IgD-negative memory B cell (primary cell): ENCODE measurements at regions not wholly inside any gene's neighbourhood (a gene's known extent, or its start where the extent isn't known, plus 50 kb on each side); places are given as distances from the start of the nearest gene placed in this dataset.
"Not testable (repeated sequence)": the region's sequence is repeated elsewhere in the genome, so short reads cannot be mapped to it uniquely, and the experiment has no call there.

Experiments used
- H3K27ac Mint-ChIP-seq, 3 donors: one replicate each; pipeline ENCODE4 v1.8.0; 2020 to 2022; ENCODE audit warnings: mild to moderate bottlenecking in 3 of 3, mixed read lengths in 3 of 3, moderate library complexity in 1 of 3
- H3K27me3 Mint-ChIP-seq: one replicate; pipeline ENCODE4 v1.8.0; 2021; ENCODE audit warnings: mixed read lengths
- H3K36me3 Mint-ChIP-seq: one replicate; pipeline ENCODE4 v1.8.0; 2020; ENCODE audit warnings: mild to moderate bottlenecking, mixed read lengths
- H3K4me1 Mint-ChIP-seq, 3 donors: one replicate each; pipeline ENCODE4 v1.8.0; 2020 to 2022; ENCODE audit warnings: mixed read lengths in 3 of 3, mild to moderate bottlenecking in 1 of 3
- H3K4me3 Mint-ChIP-seq, 4 donors: one replicate each; pipeline ENCODE4 v1.8.0; 2020 to 2022; ENCODE audit warnings: mild to moderate bottlenecking in 4 of 4, mixed read lengths in 4 of 4, moderate library complexity in 3 of 4
- H3K9me3 Mint-ChIP-seq, 3 donors: one replicate each; pipeline ENCODE4 v1.8.0; 2020 to 2021; ENCODE audit warnings: mixed read lengths in 3 of 3, mild to moderate bottlenecking in 1 of 3

- Mint-ChIP-seq H3K36me3 (no peaks in the 10 kb centered on the region), H3K27me3 (peaks cover 2% of the 10 kb centered on the region), H3K27ac (no peak overlapping the region), H3K9me3 (peaks cover 0 to 3% (median 0%) of the 10 kb centered on the region in 3 donors), H3K4me1 (no peaks in the 10 kb centered on the region), H3K4me3 (no peak overlapping the region)
These were observed 181.7 kb upstream of the ANKRD28 start for GRCh38 chr3:15979495-15979894.

- Mint-ChIP-seq H3K9me3 (peaks cover 0 to 3% (median 0%) of the 10 kb centered on the region in 3 donors), H3K36me3 (no peaks in the 10 kb centered on the region), H3K27ac (no peak overlapping the region), H3K4me3 (no peak overlapping the region), H3K4me1 (no peaks in the 10 kb centered on the region), H3K27me3 (peaks cover 2% of the 10 kb centered on the region)
These were observed 182.1 kb upstream of the ANKRD28 start for GRCh38 chr3:15979900-15980299.

- H3K4me1 Mint-ChIP-seq: no peaks in the 10 kb centered on the region
- H3K36me3 Mint-ChIP-seq: no peaks in the 10 kb centered on the region
- no peak overlapping the region for H3K27ac Mint-ChIP-seq
- peaks cover 2% of the 10 kb centered on the region for H3K27me3 Mint-ChIP-seq
- H3K4me3 Mint-ChIP-seq: no peak overlapping the region
- peaks cover 3 to 5% (median 3%) of the 10 kb centered on the region in 3 donors for H3K9me3 Mint-ChIP-seq
These were observed 184.5 kb upstream of the ANKRD28 start for GRCh38 chr3:15982243-15982642.

GRCh38 chr3:15982667-15983196 is 185.0 kb upstream of the ANKRD28 start:
- Mint-ChIP-seq H3K27ac (no peak overlapping the region), H3K9me3 (peaks cover 3 to 9% (median 7%) of the 10 kb centered on the region in 3 donors), H3K4me3 (no peak overlapping the region), H3K27me3 (peaks cover 2% of the 10 kb centered on the region), H3K36me3 (no peaks in the 10 kb centered on the region), H3K4me1 (no peaks in the 10 kb centered on the region)

- H3K36me3 Mint-ChIP-seq: no peaks in the 10 kb centered on the region
- no peaks in the 10 kb centered on the region for H3K4me1 Mint-ChIP-seq
- H3K9me3 Mint-ChIP-seq: peaks cover 0 to 9% (median 7%) of the 10 kb centered on the region in 3 donors
- no peaks in the 10 kb centered on the region for H3K27me3 Mint-ChIP-seq
- H3K4me3 Mint-ChIP-seq: no peak overlapping the region
- H3K27ac Mint-ChIP-seq: no peak overlapping the region
These were observed 185.5 kb upstream of the ANKRD28 start for GRCh38 chr3:15983232-15983631.

GRCh38 chr3:15983693-15984092 is 185.9 kb upstream of the ANKRD28 start:
- Mint-ChIP-seq H3K9me3 (peaks cover 3 to 12% (median 10%) of the 10 kb centered on the region in 3 donors), H3K27me3 (no peaks in the 10 kb centered on the region), H3K4me3 (no peak overlapping the region), H3K27ac (peak overlapping the region in 1 of 3 donors; percentile 2), H3K4me1 (no peaks in the 10 kb centered on the region), H3K36me3 (no peaks in the 10 kb centered on the region)

- no peaks in the 10 kb centered on the region for H3K27me3 Mint-ChIP-seq
- no peak overlapping the region for H3K4me3 Mint-ChIP-seq
- no peaks in the 10 kb centered on the region for H3K4me1 Mint-ChIP-seq
- H3K36me3 Mint-ChIP-seq: no peaks in the 10 kb centered on the region
- H3K27ac Mint-ChIP-seq: no peak overlapping the region
- H3K9me3 Mint-ChIP-seq: peaks cover 8 to 33% (median 14%) of the 10 kb centered on the region in 3 donors
These were observed 185.1 kb upstream of the GALNT15 start for GRCh38 chr3:15989419-15989818.

- not testable (repeated sequence) for H3K4me3 Mint-ChIP-seq, H3K36me3 Mint-ChIP-seq, H3K27me3 Mint-ChIP-seq, H3K27ac Mint-ChIP-seq, H3K4me1 Mint-ChIP-seq
- H3K9me3 Mint-ChIP-seq: peaks cover 7 to 29% (median 9%) of the 10 kb centered on the region in 3 donors
These were observed 180.8 kb upstream of the GALNT15 start for GRCh38 chr3:15993660-15994059.

GRCh38 chr3:15996496-15996895 is 178.0 kb upstream of the GALNT15 start:
- H3K27me3 Mint-ChIP-seq, H3K4me3 Mint-ChIP-seq, H3K36me3 Mint-ChIP-seq, H3K4me1 Mint-ChIP-seq, H3K27ac Mint-ChIP-seq: not testable (repeated sequence)
- peaks cover 4 to 16% (median 7%) of the 10 kb centered on the region in 3 donors for H3K9me3 Mint-ChIP-seq

GRCh38 chr3:15997274-15997943 is 177.1 kb upstream of the GALNT15 start:
- H3K27me3 Mint-ChIP-seq: no peaks in the 10 kb centered on the region

GRCh38 chr3:15998911-15999310 is 175.6 kb upstream of the GALNT15 start:
- H3K27me3 Mint-ChIP-seq: no peaks in the 10 kb centered on the region
- H3K36me3 Mint-ChIP-seq: peaks cover 8% of the 10 kb centered on the region
- H3K9me3 Mint-ChIP-seq: peaks cover 4 to 11% (median 7%) of the 10 kb centered on the region in 3 donors
- no peak overlapping the region for H3K27ac Mint-ChIP-seq
- H3K4me3 Mint-ChIP-seq: no peak overlapping the region
- H3K4me1 Mint-ChIP-seq: no peaks in the 10 kb centered on the region

More at GRCh38 chr3:15997274-15997943, 177.1 kb upstream of the GALNT15 start:
- Mint-ChIP-seq H3K27ac (no peak overlapping the region), H3K4me1 (no peaks in the 10 kb centered on the region), H3K4me3 (no peak overlapping the region), H3K36me3 (peaks cover 6% of the 10 kb centered on the region), H3K9me3 (peaks cover 4 to 11% (median 7%) of the 10 kb centered on the region in 3 donors)

- H3K27ac Mint-ChIP-seq: no peak overlapping the region
- peaks cover 2% of the 10 kb centered on the region for H3K27me3 Mint-ChIP-seq
- no peak overlapping the region for H3K4me3 Mint-ChIP-seq
- peaks cover 7% of the 10 kb centered on the region for H3K36me3 Mint-ChIP-seq
- H3K9me3 Mint-ChIP-seq: peaks cover 4 to 9% (median 8%) of the 10 kb centered on the region in 3 donors
- no peaks in the 10 kb centered on the region for H3K4me1 Mint-ChIP-seq
These were observed 169.7 kb upstream of the GALNT15 start for GRCh38 chr3:16004812-16005211.

- Mint-ChIP-seq H3K4me3 (no peak overlapping the region), H3K27me3 (no peaks in the 10 kb centered on the region), H3K4me1 (peaks cover 0 to 3% (median 0%) of the 10 kb centered on the region in 3 donors), H3K27ac (no peak overlapping the region), H3K9me3 (peaks cover 0 to 8% (median 7%) of the 10 kb centered on the region in 3 donors), H3K36me3 (peaks cover 2% of the 10 kb centered on the region)
These were observed 163.1 kb upstream of the GALNT15 start for GRCh38 chr3:16011376-16011775.

- H3K9me3 Mint-ChIP-seq: peaks cover 0 to 8% (median 7%) of the 10 kb centered on the region in 3 donors
- no peaks in the 10 kb centered on the region for H3K27me3 Mint-ChIP-seq
- H3K4me1 Mint-ChIP-seq: peaks cover 0 to 3% (median 0%) of the 10 kb centered on the region in 3 donors
- no peak overlapping the region for H3K27ac Mint-ChIP-seq
- H3K4me3 Mint-ChIP-seq: no peak overlapping the region
- H3K36me3 Mint-ChIP-seq: peaks cover 2% of the 10 kb centered on the region
These were observed 162.4 kb upstream of the GALNT15 start for GRCh38 chr3:16012086-16012485.

- H3K9me3 Mint-ChIP-seq: peaks cover 0 to 4% (median 0%) of the 10 kb centered on the region in 3 donors
- no peaks in the 10 kb centered on the region for H3K27me3 Mint-ChIP-seq
- H3K4me1 Mint-ChIP-seq: peaks cover 0 to 3% (median 0%) of the 10 kb centered on the region in 3 donors
- H3K36me3 Mint-ChIP-seq: peaks cover 2% of the 10 kb centered on the region
- no peak overlapping the region for H3K27ac Mint-ChIP-seq
- no peak overlapping the region for H3K4me3 Mint-ChIP-seq
These were observed 160.9 kb upstream of the GALNT15 start for GRCh38 chr3:16013568-16013967.

- not testable (repeated sequence) for H3K4me3 Mint-ChIP-seq, H3K36me3 Mint-ChIP-seq, H3K27me3 Mint-ChIP-seq, H3K9me3 Mint-ChIP-seq, H3K4me1 Mint-ChIP-seq, H3K27ac Mint-ChIP-seq
These were observed 152.7 kb upstream of the GALNT15 start for GRCh38 chr3:16021801-16022200.
